Neural cell (in vitro differentiated cells): ENCODE measurements at regions not wholly inside any gene's neighbourhood (a gene's known extent, or its start where the extent isn't known, plus 50 kb on each side); places are given as distances from the start of the nearest gene placed in this dataset.

Experiments
- CTCF ChIP-seq: fragments of 450-650 bp; IDR thresholded peaks from 2 replicates; pipeline ENCODE4 v1.5.1; 2014; ENCODE audit warnings: antibody characterized with exemption, mild to moderate bottlenecking, moderate library complexity; ENCODE audit not compliant: poor library complexity, severe bottlenecking
- EP300 ChIP-seq: fragments of 450-650 bp; conservative IDR thresholded peaks from 2 replicates; pipeline ENCODE4 v1.6.1; 2014; ENCODE audit warnings: antibody characterized with exemption, mild to moderate bottlenecking, moderate library complexity; ENCODE audit not compliant: poor library complexity, severe bottlenecking
- EZH2 ChIP-seq: fragments of 200-600, 300-800 bp; shearing (Covaris generic), sonication (generic); IDR thresholded peaks from 2 replicates; pipeline ENCODE4 v1.6.1; 2014; ENCODE audit warnings: antibody characterized with exemption, low read length, borderline replicate concordance, mild to moderate bottlenecking; ENCODE audit not compliant: insufficient read depth, poor library complexity, severe bottlenecking
- POLR2AphosphoS5 ChIP-seq: IDR thresholded peaks from 2 replicates; pipeline ENCODE4 v1.6.1; 2012
- REST ChIP-seq: IDR thresholded peaks from 2 replicates; pipeline ENCODE4 v1.6.1; 2012; ENCODE audit warnings: borderline replicate concordance
- TAF1 ChIP-seq: IDR thresholded peaks from 2 replicates; pipeline ENCODE4 v1.6.1; 2012; ENCODE audit warnings: low read depth

- TF ChIP-seq TAF1 (no peak), CTCF (no peak), REST (no peak), POLR2AphosphoS5 (no peak), EZH2 (no peak), EP300 (no peak)
Observed at GRCh38 chr9:91103931-91104330, 257.8 kb downstream of the AUH start.
